NCI-H82 (cell line): ENCODE measurements at regions not wholly inside any gene's neighbourhood (a gene's known extent, or its start where the extent isn't known, plus 50 kb on each side); places are given as distances from the start of the nearest gene placed in this dataset.

Source experiments
- DNase-seq: peaks from one replicate; lab custom pipeline; 2025; lab: John Stamatoyannopoulos, UW

GRCh38 chr22:26893173-26894110, 236.1 kb downstream of the MIAT start:
- DNase-seq = no peak

- no peak for DNase-seq
Observed at GRCh38 chr22:26894362-26894761, 237.0 kb downstream of the MIAT start.

GRCh38 chr22:26894766-26895485, 237.5 kb downstream of the MIAT start:
- no peak for DNase-seq

- DNase-seq = no peak
Observed at GRCh38 chr22:26897384-26897783, 240.0 kb downstream of the MIAT start.

DNA sequence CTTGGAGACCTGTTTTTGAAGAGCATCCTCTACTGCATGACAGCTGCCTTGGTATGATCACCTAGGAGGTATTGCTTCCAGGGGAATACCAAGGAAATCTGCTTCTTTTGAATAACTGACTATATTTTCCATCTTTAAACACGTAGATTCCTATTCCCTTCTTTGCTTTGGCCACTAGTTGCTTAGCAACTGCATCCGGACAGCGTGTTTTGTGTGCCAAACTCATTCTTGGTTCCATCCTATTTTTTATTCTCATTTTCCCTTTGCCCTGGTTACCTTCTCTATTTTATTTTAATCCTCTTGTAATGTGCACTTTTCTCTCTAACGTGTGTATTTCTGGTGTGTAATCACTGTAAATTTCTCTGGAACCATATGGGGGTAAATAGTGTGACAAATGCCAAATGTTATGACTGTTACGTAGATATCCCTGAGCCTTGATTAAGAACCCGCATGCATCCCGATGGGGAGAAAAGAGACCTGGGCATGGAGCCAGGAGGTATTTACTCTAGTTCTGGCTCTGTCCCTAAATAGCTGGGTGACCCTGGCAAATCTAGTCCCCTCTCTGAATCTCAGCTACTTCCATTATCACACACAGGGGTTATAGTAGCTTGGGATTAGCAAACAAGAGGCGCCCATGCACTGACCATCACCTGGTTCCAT, 241.7 kb downstream of the MIAT start:
- no peak for DNase-seq

- DNase-seq = no peak
Observed at GRCh38 chr22:26900787-26901186, 243.4 kb downstream of the MIAT start.

GRCh38 chr22:26901198-26901816, 243.9 kb downstream of the MIAT start:
- no peak for DNase-seq

GRCh38 chr22:26902401-26903029, 245.1 kb downstream of the MIAT start:
- no peak for DNase-seq

DNA sequence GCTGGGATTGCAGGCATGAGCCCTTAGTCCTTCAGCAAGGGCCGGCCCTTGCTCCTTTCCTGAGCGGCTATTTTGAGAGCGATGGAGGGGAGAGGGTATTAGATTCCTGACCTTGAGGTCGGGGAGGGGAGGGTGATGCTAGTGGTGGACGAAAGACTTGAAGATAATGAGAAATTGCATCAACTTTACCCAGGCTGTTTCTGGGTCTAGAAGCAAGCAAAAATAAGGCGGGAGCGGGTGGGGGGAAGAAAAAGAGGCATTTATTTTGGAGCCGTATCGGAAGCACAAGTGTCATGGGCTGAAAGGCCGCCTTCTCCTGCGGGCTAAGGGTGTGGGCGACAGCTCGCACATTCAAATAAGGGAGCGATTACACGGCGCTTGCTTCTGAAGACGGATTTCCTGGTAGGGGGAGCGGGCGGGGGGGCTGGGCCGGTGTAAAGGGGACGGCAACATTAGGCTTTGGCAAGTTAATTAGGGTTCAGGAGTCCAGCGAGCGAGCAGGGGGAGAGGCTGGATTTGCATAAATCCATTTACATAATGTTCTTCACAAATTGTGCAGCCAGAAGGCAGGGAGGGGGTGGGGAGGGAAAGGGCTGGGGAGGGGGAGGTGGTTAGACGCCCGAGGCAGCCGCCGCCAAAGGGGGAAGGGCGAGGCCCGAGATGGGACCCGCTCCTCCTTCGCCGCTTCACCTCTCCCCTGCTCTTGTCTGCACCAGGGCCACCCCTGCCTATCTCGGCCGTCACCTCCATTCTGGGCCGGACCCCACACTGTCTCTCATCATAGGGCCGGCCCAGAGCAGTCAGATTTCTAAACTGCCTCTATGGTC, 245.9 kb downstream of the MIAT start:
- peak; percentile 77 for DNase-seq

DNA sequence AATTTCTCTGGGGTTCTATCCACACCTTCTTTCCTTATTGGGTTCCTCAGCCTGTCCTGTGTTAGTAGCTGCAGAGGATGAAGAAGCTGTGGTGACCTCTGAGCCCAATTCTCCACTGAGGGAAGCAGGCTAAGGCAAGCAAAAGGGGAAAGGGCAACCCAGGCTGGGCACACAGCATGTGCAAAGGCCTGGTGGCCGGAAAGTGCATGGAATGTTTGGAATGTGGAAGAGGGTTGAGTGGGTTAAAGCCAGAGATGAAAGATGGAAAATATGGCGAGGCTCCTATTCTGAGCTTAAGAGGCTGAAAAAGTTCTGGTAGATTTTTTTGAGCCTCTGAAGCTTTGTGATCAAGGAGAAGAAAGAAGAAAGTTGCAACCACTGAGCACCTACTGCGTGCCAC, 247.1 kb downstream of the MIAT start:
- DNase-seq = no peak

GRCh38 chr22:26905076-26905475, 247.7 kb downstream of the MIAT start:
- DNase-seq = no peak

DNA sequence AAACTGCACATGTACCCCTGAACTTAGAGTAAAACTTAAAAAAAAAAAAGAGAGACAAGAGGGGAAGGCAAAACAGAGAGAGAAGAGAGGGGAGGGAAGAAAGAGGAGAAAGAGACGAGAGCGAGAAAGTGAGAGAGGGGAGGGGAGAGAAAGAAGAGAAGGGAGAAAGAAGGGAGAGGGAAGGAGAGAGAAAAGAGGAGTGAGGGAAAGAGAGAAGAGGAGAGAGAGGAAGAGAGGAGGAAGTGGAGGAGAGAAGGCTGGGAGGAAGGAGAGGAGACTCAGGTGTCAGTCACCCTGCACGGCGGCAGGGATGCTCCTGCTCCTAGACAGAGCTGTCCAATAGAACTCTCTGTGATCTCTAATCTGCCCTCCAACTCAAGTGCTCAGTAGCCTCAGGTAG, 248.3 kb downstream of the MIAT start:
- DNase-seq = no peak

DNA sequence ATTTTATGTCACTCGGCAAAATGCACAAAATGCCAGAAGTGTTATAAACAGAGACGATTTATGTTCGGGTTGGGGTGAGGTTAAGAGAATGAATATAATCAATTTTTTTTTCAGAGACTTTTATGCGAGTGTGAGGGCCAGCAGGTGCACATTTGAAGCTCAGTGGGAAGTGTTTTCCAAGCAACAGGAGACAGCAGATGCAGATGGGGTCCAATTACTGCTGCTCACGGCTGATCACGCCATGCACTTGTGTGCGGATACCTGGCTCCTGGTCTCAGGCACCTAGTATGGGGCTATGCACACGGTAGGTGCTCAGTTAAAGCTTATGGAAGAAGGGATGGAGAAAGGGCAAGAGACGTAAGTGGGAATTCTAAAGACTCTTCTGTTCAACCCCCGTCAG, 249.1 kb downstream of the MIAT start:
- DNase-seq = no peak

GRCh38 chr22:26907366-26907765, 250.0 kb downstream of the MIAT start:
- DNase-seq = no peak

- no peak for DNase-seq
Observed at GRCh38 chr22:26910845-26911244, 253.5 kb downstream of the MIAT start.

GRCh38 chr22:26912655-26913345, 255.4 kb downstream of the MIAT start:
- no peak for DNase-seq

DNA sequence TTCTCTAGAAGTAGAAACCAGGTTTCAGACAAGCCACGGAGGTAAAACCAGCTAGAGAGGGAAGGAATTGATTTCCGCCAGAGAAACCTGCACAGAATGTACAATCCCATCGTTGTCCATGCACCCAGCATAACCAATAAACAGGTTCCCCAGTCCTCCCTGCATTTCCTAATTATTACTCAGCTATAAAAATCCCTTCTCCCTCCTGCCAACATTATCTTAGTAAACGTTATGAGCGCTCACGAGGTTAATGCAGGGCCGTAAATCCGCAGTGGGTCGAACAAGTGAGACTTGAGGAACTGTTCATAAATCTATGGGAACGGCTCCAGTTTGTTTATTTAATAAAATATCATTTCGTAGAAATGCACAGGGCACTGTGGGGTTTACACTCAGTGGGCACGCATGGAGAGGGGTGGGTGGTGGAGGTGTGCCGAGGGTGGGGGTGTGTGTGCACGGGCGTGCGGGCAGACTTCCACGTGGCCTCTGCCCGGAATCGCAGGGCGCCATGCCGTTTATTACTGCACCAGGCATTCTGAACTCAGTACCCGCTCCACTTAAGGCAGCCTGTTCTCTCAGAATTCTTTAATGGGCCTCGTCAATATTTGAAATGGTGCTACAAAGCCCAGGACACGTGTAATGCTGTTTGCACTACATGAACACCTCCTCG, 257.3 kb downstream of the MIAT start:
- no peak for DNase-seq

DNA sequence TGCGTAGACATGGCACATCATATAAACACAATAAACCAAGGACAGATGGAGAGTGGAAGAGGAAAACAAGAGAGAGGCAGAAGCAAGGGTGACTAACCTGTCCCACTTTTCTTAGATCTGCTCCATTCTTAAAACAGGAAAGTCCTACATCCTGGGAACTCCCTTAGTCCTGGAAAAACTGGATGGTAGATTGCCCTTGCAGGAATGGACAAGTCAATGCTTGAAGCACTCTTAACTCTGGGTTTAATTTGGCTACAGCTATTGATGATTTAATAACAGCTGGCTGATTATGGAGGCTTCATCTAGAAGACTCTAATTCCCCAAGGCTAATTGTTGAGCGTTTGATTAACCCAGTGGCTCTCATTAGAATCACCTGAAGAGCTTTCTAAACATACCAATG, 258.8 kb downstream of the MIAT start:
- DNase-seq = no peak

DNA sequence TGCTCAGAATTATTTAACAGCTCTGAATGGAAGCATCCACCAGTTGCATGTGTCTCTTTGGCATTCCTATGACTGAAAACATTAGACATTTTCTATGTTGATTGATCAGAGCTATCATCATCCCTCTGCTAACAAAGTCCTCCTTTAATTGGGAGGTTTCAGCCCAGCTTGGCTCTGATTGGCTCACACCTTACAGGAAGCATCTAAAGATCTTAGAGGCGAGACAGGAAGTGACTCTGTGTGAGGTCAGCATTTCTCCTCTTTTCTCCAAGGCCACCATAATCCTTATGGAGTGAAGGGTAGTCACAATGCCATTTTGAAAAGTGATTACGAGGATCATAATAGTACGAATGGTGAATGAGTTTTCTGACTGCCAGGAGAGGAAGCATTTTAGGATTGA, 260.8 kb downstream of the MIAT start:
- DNase-seq = no peak

GRCh38 chr22:26921726-26922125, 264.3 kb downstream of the MIAT start:
- DNase-seq = no peak
